PFSK-1 (cell line): ENCODE measurements at regions not wholly inside any gene's neighbourhood (a gene's known extent, or its start where the extent isn't known, plus 50 kb on each side); places are given as distances from the start of the nearest gene placed in this dataset.

ENCODE experiments used
- FOXP2 ChIP-seq: optimal IDR thresholded peaks from 2 replicates; pipeline ENCODE3; 2011; ENCODE audit warnings: borderline replicate concordance, control low read depth, inconsistent platforms; ENCODE audit not compliant: insufficient read depth; ENCODE audit errors: extremely low read length, extremely low read depth
- POLR2AphosphoS5 ChIP-seq: IDR thresholded peaks from 2 replicates; pipeline ENCODE4 v1.6.1; 2012; ENCODE audit warnings: low read depth, mild to moderate bottlenecking, control low read depth, low read length, moderate library complexity
- SIN3A ChIP-seq: IDR thresholded peaks from 2 replicates; pipeline ENCODE4 v1.6.1; 2012; ENCODE audit warnings: mild to moderate bottlenecking, low read length, moderate library complexity, borderline replicate concordance; ENCODE audit not compliant: insufficient read depth
- TAF1 ChIP-seq: IDR thresholded peaks from 2 replicates; pipeline ENCODE4 v1.6.1; 2012; ENCODE audit warnings: low read length, control low read depth, borderline replicate concordance; ENCODE audit not compliant: insufficient read depth
- TF ChIP-seq, protein P1 (sequence below), 2 experiments: IDR thresholded peaks; 2 replicates each; pipeline versions ENCODE4 v1.6.1 to v1.8.0; 2011 to 2012; ENCODE audit warnings: low read depth in 2 of 2, low read length in 2 of 2, control low read depth in 1 of 2, inconsistent platforms in 1 of 2, mild to moderate bottlenecking in 1 of 2, moderate library complexity in 1 of 2; ENCODE audit not compliant: insufficient read depth in 1 of 2

DNA sequence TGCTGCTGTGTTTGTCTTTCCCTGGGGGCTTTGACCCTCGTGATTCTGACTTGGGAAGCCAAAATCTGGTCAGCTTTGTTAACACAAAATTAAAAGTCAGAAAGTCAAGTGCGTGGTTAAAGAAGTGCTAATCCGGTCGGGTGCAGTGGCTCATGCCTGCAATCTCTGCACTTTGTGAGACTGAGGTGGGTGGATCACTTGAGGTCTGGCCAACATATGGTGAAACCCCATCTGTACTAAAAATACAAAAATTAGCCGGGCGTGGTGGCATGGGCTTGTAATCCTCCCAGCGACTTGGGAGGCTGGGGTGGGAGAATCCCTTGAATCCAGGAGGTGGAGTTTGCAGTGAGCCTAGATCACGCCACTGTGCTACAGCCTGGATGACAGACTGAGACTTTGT is 844.6 kb downstream of the VRK1 start:
- TF ChIP-seq POLR2AphosphoS5 (no peak), FOXP2 (no peak), SIN3A (no peak), TAF1 (no peak)
- TF ChIP-seq, protein P1, sequence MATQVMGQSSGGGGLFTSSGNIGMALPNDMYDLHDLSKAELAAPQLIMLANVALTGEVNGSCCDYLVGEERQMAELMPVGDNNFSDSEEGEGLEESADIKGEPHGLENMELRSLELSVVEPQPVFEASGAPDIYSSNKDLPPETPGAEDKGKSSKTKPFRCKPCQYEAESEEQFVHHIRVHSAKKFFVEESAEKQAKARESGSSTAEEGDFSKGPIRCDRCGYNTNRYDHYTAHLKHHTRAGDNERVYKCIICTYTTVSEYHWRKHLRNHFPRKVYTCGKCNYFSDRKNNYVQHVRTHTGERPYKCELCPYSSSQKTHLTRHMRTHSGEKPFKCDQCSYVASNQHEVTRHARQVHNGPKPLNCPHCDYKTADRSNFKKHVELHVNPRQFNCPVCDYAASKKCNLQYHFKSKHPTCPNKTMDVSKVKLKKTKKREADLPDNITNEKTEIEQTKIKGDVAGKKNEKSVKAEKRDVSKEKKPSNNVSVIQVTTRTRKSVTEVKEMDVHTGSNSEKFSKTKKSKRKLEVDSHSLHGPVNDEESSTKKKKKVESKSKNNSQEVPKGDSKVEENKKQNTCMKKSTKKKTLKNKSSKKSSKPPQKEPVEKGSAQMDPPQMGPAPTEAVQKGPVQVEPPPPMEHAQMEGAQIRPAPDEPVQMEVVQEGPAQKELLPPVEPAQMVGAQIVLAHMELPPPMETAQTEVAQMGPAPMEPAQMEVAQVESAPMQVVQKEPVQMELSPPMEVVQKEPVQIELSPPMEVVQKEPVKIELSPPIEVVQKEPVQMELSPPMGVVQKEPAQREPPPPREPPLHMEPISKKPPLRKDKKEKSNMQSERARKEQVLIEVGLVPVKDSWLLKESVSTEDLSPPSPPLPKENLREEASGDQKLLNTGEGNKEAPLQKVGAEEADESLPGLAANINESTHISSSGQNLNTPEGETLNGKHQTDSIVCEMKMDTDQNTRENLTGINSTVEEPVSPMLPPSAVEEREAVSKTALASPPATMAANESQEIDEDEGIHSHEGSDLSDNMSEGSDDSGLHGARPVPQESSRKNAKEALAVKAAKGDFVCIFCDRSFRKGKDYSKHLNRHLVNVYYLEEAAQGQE (IDR thresholded peaks at IDR 0.05; ENCODE audit: insufficient read depth in 1 of 2, low read depth in 2 of 2, low read length in 2 of 2), result no peak

DNA sequence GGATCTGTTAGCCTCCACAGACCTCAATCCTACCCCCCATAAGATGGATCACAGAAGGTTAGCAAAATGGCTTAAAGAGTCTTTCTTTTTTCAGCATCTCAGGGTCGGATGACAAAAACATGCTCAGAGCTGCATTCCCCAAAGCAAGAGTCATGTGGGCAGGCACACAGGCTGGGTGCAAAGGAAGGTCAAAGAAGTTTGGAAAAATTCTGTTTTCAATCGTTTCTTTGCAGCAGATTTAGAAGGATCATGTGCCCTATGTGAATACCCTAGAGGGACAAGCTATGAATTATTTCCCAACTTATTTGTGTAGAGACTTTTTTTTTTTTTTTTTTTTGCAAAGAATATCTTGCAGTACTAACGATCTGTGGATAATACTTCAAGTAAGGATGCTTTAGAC is 845.4 kb downstream of the VRK1 start:
- no peak for TF ChIP-seq POLR2AphosphoS5

DNA sequence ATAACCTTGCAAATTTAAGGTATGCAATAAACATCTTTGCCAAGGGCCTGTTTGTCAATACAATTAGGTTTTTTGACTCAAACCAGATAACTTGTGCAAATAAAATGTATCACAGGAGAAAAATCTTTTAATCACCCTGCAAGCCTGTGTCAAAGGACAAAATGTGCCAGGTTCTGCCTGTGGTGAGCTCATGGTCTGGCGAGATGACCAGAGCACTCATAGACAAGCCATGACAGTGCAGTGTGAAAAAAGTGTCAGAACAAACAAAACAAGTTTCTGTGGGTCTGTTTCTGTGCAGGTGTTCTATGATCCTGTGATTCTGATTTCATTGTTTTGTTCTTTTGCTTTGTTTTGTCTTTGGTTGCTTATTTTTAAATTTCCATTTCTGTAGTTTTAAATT is 847.2 kb downstream of the VRK1 start:
- TF ChIP-seq, protein P1 (IDR thresholded peaks at IDR 0.05; ENCODE audit: insufficient read depth in 1 of 2, low read depth in 2 of 2, low read length in 2 of 2), result no peak
- TF ChIP-seq TAF1 (no peak), FOXP2 (no peak), POLR2AphosphoS5 (no peak), SIN3A (no peak)

DNA sequence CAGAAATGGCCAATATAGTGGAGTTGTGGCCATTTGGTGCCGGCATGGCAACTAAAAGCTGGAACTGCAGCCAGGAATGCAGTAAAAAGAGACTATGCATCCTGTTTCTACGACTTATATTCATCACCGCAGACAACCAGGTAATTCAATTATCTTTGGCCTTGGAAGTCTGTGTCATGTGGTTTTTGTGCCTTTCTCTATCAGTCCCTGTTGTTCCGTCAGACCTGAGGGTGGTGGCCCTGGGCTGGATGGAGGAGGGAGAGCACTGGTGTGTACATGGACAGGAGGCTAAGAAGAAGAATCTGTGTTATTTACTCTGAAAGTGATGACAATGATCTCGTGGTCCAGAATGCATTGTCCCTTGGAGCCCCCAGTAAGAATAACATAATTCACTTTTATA is 852.6 kb downstream of the VRK1 start:
- TF ChIP-seq SIN3A (no peak), POLR2AphosphoS5 (no peak), TAF1 (no peak), FOXP2 (no peak)
- TF ChIP-seq, protein P1 (IDR thresholded peaks at IDR 0.05; ENCODE audit: insufficient read depth in 1 of 2, low read depth in 2 of 2, low read length in 2 of 2), result no peak

DNA sequence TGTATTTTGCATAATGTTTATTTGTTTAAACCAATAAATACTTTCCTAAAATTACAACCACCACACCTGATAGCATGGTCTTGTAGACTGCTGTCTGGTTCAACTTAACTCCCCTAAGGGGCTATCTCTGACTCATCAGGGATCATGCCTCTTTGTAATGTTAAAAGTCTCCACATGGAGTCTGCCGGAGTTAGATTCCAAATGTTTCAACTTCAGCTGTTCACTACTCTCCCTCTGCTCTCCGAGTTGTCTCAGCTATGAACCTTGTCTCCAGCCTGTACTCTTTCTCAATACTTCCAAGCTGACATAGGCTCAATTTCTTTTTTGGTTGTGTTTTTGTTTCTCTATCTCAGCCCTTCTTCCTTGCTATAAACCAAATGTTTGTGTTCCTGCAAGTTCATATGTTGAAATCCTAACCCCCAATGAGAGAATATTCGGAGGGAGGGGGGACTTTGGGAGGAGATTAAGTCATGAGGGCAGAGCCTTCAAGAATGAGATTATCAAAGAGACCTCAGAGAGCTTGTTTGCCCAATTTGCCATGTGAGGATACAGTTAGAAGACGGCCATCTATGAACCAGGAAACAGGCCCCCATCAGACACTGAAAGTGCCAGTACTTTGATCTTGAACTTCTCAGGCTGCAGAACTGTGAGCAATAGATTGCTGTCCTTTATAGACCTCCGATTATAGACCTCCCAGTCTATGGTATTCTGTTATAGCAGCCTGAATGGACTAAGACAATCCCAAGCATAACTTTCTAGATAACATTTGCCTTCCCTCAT is 858.2 kb downstream of the VRK1 start:
- TF ChIP-seq, protein P1 (IDR thresholded peaks at IDR 0.05; ENCODE audit: insufficient read depth in 1 of 2, low read depth in 2 of 2, low read length in 2 of 2), result no peak

DNA sequence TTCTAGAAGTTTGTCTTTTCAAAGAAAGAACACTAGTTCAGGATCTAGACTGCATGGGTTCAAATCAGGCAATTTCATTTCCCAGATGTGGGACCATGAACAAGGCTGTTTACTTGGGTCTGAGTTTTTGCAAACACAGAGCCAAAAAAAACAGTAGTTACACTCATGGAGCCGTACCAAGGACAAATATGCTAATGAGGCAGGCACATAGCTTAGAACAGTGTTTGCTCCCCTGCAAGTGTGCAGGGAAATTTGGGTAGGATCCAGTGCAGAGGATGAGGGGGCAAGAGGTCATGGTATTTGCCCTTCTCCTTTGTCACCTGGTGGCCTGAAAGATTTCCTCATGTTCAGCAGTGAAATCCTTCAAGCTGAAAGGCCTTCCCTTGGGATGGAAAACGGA is 860.4 kb downstream of the VRK1 start:
- no peak for TF ChIP-seq TAF1
- TF ChIP-seq, protein P1 (IDR thresholded peaks at IDR 0.05; ENCODE audit: insufficient read depth in 1 of 2, low read depth in 2 of 2, low read length in 2 of 2), result no peak
- no peak for TF ChIP-seq POLR2AphosphoS5
- no peak for TF ChIP-seq SIN3A
- no peak for TF ChIP-seq FOXP2
